ENCODE measurements at regions not wholly inside any gene's neighbourhood (a gene's known extent, or its start where the extent isn't known, plus 50 kb on each side); places are given as distances from the start of the nearest gene placed in this dataset.

- TF ChIP-seq CTCF (conservative IDR thresholded peaks at IDR 0.05; ENCODE audit: low read depth, low read length): no peak
- no peak overlapping the region for H3K4me3 ChIP-seq (ENCODE audit: low read depth, low read length)
- peak; percentile 55 for DNase-seq (ENCODE audit: low read depth)
Observed at GRCh38 chr1:244207935-244208244, 156.8 kb downstream of the ZBTB18 start.

GRCh38 chr1:244209955-244210354 is 158.9 kb downstream of the ZBTB18 start:
- no peak for DNase-seq (ENCODE audit: low read depth)
- H3K4me3 ChIP-seq (ENCODE audit: low read depth, low read length): no peak overlapping the region
- no peak for TF ChIP-seq CTCF (conservative IDR thresholded peaks at IDR 0.05; ENCODE audit: low read depth, low read length)

- DNase-seq (ENCODE audit: low read depth): no peak
- H3K4me3 ChIP-seq (ENCODE audit: low read depth, low read length): no peak overlapping the region
- peak; percentile 56 for TF ChIP-seq CTCF (conservative IDR thresholded peaks at IDR 0.05; ENCODE audit: low read depth, low read length)
Observed at GRCh38 chr1:244210884-244211558, 159.9 kb downstream of the ZBTB18 start.

- H3K4me3 ChIP-seq (ENCODE audit: low read depth, low read length): no peak overlapping the region
- DNase-seq (ENCODE audit: low read depth): no peak
- no peak for TF ChIP-seq CTCF (conservative IDR thresholded peaks at IDR 0.05; ENCODE audit: low read depth, low read length)
Observed at GRCh38 chr1:244211559-244211944, 160.5 kb downstream of the ZBTB18 start.

- no peak overlapping the region for H3K4me3 ChIP-seq (ENCODE audit: low read depth, low read length)
- DNase-seq (ENCODE audit: low read depth): no peak
- TF ChIP-seq CTCF (conservative IDR thresholded peaks at IDR 0.05; ENCODE audit: low read depth, low read length): no peak
Observed at GRCh38 chr1:244212219-244212618, 161.1 kb downstream of the ZBTB18 start.

- no peak overlapping the region for H3K4me3 ChIP-seq (ENCODE audit: low read depth, low read length)
- DNase-seq (ENCODE audit: low read depth): no peak
- no peak for TF ChIP-seq CTCF (conservative IDR thresholded peaks at IDR 0.05; ENCODE audit: low read depth, low read length)
Observed at GRCh38 chr1:244212797-244213475, 161.9 kb downstream of the ZBTB18 start.
